SK-N-SH (cell line): ENCODE measurements at regions not wholly inside any gene's neighbourhood (a gene's known extent, or its start where the extent isn't known, plus 50 kb on each side); places are given as distances from the start of the nearest gene placed in this dataset.

Source experiments
- POLR2AphosphoS5 ChIP-seq: IDR thresholded peaks from 2 replicates; pipeline ENCODE4 v1.6.1; 2012; ENCODE audit warnings: low read depth, low read length
- TF ChIP-seq, protein P1 (sequence below): fragments of 200-600 bp; sonication (generic); IDR thresholded peaks from 2 replicates; pipeline ENCODE4 v1.6.1; 2017; ENCODE audit warnings: antibody characterized with exemption, mild to moderate bottlenecking, moderate library complexity
- TF ChIP-seq, protein P2 (sequence below): IDR thresholded peaks from 2 replicates; pipeline ENCODE4; 2012

DNA sequence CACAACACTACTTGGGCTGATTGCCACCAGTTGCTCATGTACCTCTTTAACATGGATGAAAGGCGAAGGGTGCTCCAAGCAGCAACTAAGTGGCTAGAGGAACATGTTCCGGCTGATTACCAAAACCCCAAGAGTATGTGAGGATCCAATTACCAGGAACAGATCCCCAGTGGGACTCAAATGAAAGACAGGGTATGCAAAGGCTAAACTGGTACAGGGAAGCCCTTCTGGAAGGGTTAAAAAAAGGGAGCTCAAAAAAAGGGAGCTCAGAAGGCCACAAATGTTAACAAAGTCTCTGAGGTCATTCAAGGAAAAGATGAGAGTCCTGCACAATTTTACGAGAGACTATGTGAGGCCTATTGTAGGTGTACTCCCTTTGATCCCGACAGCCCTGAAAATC, 604.7 kb downstream of the UQCRFS1 start:
- TF ChIP-seq, protein P1, sequence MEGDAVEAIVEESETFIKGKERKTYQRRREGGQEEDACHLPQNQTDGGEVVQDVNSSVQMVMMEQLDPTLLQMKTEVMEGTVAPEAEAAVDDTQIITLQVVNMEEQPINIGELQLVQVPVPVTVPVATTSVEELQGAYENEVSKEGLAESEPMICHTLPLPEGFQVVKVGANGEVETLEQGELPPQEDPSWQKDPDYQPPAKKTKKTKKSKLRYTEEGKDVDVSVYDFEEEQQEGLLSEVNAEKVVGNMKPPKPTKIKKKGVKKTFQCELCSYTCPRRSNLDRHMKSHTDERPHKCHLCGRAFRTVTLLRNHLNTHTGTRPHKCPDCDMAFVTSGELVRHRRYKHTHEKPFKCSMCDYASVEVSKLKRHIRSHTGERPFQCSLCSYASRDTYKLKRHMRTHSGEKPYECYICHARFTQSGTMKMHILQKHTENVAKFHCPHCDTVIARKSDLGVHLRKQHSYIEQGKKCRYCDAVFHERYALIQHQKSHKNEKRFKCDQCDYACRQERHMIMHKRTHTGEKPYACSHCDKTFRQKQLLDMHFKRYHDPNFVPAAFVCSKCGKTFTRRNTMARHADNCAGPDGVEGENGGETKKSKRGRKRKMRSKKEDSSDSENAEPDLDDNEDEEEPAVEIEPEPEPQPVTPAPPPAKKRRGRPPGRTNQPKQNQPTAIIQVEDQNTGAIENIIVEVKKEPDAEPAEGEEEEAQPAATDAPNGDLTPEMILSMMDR: no peak
- no peak for TF ChIP-seq POLR2AphosphoS5
- TF ChIP-seq, protein P2, sequence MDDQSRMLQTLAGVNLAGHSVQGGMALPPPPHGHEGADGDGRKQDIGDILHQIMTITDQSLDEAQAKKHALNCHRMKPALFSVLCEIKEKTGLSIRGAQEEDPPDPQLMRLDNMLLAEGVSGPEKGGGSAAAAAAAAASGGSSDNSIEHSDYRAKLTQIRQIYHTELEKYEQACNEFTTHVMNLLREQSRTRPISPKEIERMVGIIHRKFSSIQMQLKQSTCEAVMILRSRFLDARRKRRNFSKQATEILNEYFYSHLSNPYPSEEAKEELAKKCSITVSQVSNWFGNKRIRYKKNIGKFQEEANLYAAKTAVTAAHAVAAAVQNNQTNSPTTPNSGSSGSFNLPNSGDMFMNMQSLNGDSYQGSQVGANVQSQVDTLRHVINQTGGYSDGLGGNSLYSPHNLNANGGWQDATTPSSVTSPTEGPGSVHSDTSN: no peak
